Ovary (tissue), 3 donors: ENCODE measurements at regions not wholly inside any gene's neighbourhood (a gene's known extent, or its start where the extent isn't known, plus 50 kb on each side); places are given as distances from the start of the nearest gene placed in this dataset.

Source experiments
- EP300 ChIP-seq: sonication (generic); formaldehyde crosslinking; IDR thresholded peaks from one replicate; pipeline ENCODE4 v1.6.1; 2017; ENCODE audit warnings: antibody characterized with exemption
- TF ChIP-seq, protein P1 (sequence below), 3 donors: fragments of 450-650 bp in 2 of 3; fragments of 200-600 bp in 1 of 3; IDR thresholded peaks; one replicate each; pipeline versions ENCODE4 v1.5.1 to v1.8.0; 2016 to 2022; ENCODE audit warnings: antibody characterized with exemption in 3 of 3, mild to moderate bottlenecking in 1 of 3
- donor health status: DM: no; HTN: no; CAD: no.

GRCh38 chr21:17295997-17296396 lies 216.8 kb upstream of the CXADR start:
- TF ChIP-seq, protein P1, sequence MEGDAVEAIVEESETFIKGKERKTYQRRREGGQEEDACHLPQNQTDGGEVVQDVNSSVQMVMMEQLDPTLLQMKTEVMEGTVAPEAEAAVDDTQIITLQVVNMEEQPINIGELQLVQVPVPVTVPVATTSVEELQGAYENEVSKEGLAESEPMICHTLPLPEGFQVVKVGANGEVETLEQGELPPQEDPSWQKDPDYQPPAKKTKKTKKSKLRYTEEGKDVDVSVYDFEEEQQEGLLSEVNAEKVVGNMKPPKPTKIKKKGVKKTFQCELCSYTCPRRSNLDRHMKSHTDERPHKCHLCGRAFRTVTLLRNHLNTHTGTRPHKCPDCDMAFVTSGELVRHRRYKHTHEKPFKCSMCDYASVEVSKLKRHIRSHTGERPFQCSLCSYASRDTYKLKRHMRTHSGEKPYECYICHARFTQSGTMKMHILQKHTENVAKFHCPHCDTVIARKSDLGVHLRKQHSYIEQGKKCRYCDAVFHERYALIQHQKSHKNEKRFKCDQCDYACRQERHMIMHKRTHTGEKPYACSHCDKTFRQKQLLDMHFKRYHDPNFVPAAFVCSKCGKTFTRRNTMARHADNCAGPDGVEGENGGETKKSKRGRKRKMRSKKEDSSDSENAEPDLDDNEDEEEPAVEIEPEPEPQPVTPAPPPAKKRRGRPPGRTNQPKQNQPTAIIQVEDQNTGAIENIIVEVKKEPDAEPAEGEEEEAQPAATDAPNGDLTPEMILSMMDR (IDR thresholded peaks at IDR 0.05), result no peak
- TF ChIP-seq EP300, result no peak
